ENCODE measurements at regions not wholly inside any gene's neighbourhood (a gene's known extent, or its start where the extent isn't known, plus 50 kb on each side); places are given as distances from the start of the nearest gene placed in this dataset.

DNA sequence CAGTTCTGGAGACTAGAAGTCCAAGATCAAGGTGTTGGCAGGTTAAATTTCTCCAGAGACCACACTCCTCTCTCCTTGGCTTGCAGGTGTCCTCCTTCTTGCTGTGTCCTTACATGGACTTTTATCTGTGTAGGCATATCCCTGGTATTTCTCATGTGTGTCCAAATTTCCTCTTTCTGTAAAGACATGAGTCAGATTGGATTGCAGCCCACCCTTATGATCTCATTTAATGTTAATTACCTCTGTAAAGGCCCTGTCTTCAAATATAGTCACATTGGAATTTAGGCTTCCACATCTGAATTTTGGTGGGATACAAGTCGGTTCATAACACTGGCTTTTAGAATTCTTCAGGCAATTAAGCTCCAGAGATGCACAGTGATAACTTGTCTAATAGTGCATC is 322.2 kb upstream of the GRIA1 start:
- H3K27ac ChIP-seq (ENCODE audit: low read length in 2 of 2): no peak overlapping the region
- no peak overlapping the region for H3K4me3 ChIP-seq (ENCODE audit: control extremely low read depth in 1 of 5, extremely low read depth in 1 of 5, insufficient read depth in 1 of 5, low read depth in 2 of 5, low read length in 4 of 5)
- H3K4me3 Mint-ChIP-seq: no peak overlapping the region
- DNase-seq (no peak), ATAC-seq (ENCODE audit: low read depth) (no peak)
- no peaks in the 10 kb centered on the region for H3K9me3 ChIP-seq (ENCODE audit: control extremely low read depth in 1 of 3, control insufficient read depth in 2 of 3, insufficient read depth in 1 of 3, low read length in 2 of 3)
- no peak overlapping the region for H3K4me2 ChIP-seq (replicated peaks; ENCODE audit: low read depth, low read length, poor library complexity, severe bottlenecking)
- no peak overlapping the region for H2AFZ ChIP-seq (ENCODE audit: insufficient read depth, low read depth, low read length, poor library complexity, severe bottlenecking)
- H3K27ac Mint-ChIP-seq: no peak overlapping the region
- WGBS (ENCODE audit: insufficient coverage): no CpG with 5 or more reads among the region's 1 CpG
- no peaks in the 10 kb centered on the region for H3K79me2 ChIP-seq (ENCODE audit: control insufficient read depth, insufficient read depth, low read length)
- TF ChIP-seq, protein P1, sequence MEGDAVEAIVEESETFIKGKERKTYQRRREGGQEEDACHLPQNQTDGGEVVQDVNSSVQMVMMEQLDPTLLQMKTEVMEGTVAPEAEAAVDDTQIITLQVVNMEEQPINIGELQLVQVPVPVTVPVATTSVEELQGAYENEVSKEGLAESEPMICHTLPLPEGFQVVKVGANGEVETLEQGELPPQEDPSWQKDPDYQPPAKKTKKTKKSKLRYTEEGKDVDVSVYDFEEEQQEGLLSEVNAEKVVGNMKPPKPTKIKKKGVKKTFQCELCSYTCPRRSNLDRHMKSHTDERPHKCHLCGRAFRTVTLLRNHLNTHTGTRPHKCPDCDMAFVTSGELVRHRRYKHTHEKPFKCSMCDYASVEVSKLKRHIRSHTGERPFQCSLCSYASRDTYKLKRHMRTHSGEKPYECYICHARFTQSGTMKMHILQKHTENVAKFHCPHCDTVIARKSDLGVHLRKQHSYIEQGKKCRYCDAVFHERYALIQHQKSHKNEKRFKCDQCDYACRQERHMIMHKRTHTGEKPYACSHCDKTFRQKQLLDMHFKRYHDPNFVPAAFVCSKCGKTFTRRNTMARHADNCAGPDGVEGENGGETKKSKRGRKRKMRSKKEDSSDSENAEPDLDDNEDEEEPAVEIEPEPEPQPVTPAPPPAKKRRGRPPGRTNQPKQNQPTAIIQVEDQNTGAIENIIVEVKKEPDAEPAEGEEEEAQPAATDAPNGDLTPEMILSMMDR (IDR thresholded peaks at IDR 0.05): no peak
- TF ChIP-seq EZH2 (IDR thresholded peaks at IDR 0.05; ENCODE audit: borderline replicate concordance, insufficient read depth, low read depth, low read length, poor library complexity, severe bottlenecking): no peak
- H3K9ac ChIP-seq (ENCODE audit: low read length): no peak overlapping the region
- no peaks in the 10 kb centered on the region for H4K20me1 ChIP-seq (ENCODE audit: control insufficient read depth, insufficient read depth, low read length, poor library complexity, severe bottlenecking)
- H3K36me3 ChIP-seq (replicated peaks in 1 of 2; ENCODE audit: control extremely low read depth in 1 of 2, control insufficient read depth in 1 of 2, extremely low read depth in 1 of 2, insufficient read depth in 2 of 2, low read length in 1 of 2): no peaks in the 10 kb centered on the region
- ChIA-PET POLR2A (no interaction called here), CTCF (no interaction called here)
- H3K27me3 Mint-ChIP-seq: no peaks in the 10 kb centered on the region
- H3K27me3 ChIP-seq (replicated peaks in 1 of 4; ENCODE audit: control extremely low read depth in 1 of 4, control insufficient read depth in 3 of 4, insufficient read depth in 4 of 4, low read length in 3 of 4): no peaks in the 10 kb centered on the region
- no peaks in the 10 kb centered on the region for H3K4me1 Mint-ChIP-seq
- peaks cover 4% of the 10 kb centered on the region for H3K9me3 Mint-ChIP-seq (ENCODE audit: insufficient read depth)
- intact Hi-C loops (cut with micrococcal nuclease): no loop called here
- no peaks in the 10 kb centered on the region for H3K4me1 ChIP-seq (ENCODE audit: control insufficient read depth in 2 of 2, insufficient read depth in 2 of 2, low read length in 2 of 2)

DNA sequence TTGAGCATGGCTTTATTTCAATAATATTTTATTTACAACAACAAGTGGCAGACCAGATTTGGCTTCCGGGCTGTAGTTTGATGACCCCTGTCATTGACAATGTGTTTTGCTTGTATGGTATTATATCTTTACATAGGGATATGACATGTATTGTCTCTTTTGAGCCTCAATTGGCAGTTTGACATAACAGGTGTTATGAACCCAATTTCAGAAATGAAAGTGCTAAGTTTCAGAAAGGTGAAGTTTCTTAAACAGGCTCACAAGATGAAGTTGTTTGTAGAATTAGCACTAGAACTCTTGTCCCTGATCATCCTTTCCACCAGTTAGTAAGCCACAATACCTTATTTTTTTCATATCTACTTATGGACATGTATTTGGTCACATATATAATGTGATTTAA is 303.0 kb upstream of the GRIA1 start:
- no peak overlapping the region for H3K9ac ChIP-seq (ENCODE audit: low read length)
- H4K20me1 ChIP-seq (ENCODE audit: control insufficient read depth, insufficient read depth, low read length, poor library complexity, severe bottlenecking): no peaks in the 10 kb centered on the region
- H3K36me3 ChIP-seq (replicated peaks in 1 of 2; ENCODE audit: control extremely low read depth in 1 of 2, control insufficient read depth in 1 of 2, extremely low read depth in 1 of 2, insufficient read depth in 2 of 2, low read length in 1 of 2): no peaks in the 10 kb centered on the region
- H2AFZ ChIP-seq (ENCODE audit: insufficient read depth, low read depth, low read length, poor library complexity, severe bottlenecking): no peak overlapping the region
- Mint-ChIP-seq H3K4me3 (no peak overlapping the region), H3K9me3 (ENCODE audit: insufficient read depth) (peaks cover 5% of the 10 kb centered on the region), H3K27me3 (no peaks in the 10 kb centered on the region), H3K4me1 (no peaks in the 10 kb centered on the region), H3K27ac (no peak overlapping the region)
- POLR2A ChIA-PET: no interaction called here
- H3K4me1 ChIP-seq (ENCODE audit: control insufficient read depth in 2 of 2, insufficient read depth in 2 of 2, low read length in 2 of 2): no peaks in the 10 kb centered on the region
- CTCF ChIA-PET: no interaction called here
- H3K79me2 ChIP-seq (ENCODE audit: control insufficient read depth, insufficient read depth, low read length): no peaks in the 10 kb centered on the region
- DNase-seq (no peak), ATAC-seq (ENCODE audit: low read depth) (no peak)
- H3K27ac ChIP-seq (ENCODE audit: low read length in 2 of 2): no peak overlapping the region
- no peak overlapping the region for H3K4me2 ChIP-seq (replicated peaks; ENCODE audit: low read depth, low read length, poor library complexity, severe bottlenecking)
- H3K9me3 ChIP-seq (ENCODE audit: control extremely low read depth in 1 of 3, control insufficient read depth in 2 of 3, insufficient read depth in 1 of 3, low read length in 2 of 3): no peaks in the 10 kb centered on the region
- intact Hi-C loops (cut with micrococcal nuclease): no loop called here
- no peaks in the 10 kb centered on the region for H3K27me3 ChIP-seq (replicated peaks in 1 of 4; ENCODE audit: control extremely low read depth in 1 of 4, control insufficient read depth in 3 of 4, insufficient read depth in 4 of 4, low read length in 3 of 4)
- no CpG with 5 or more reads among the region's 1 CpG for WGBS (ENCODE audit: insufficient coverage)
- no peak overlapping the region for H3K4me3 ChIP-seq (ENCODE audit: control extremely low read depth in 1 of 5, extremely low read depth in 1 of 5, insufficient read depth in 1 of 5, low read depth in 2 of 5, low read length in 4 of 5)
- TF ChIP-seq, protein P1 (IDR thresholded peaks at IDR 0.05): no peak
